Activated naive CD4-positive, alpha-beta T cell treated with anti-CD3 and anti-CD28 coated beads for 36 hours (primary cell): ENCODE measurements at regions not wholly inside any gene's neighbourhood (a gene's known extent, or its start where the extent isn't known, plus 50 kb on each side); places are given as distances from the start of the nearest gene placed in this dataset.

Experiments used
- CTCF ChIA-PET: fragments of 350-600 bp; sonication (Branson Sonifier 250); formaldehyde crosslinking; loops from one replicate; lab custom pipeline; 2021; ENCODE audit warnings: antibody characterized with exemption; lab: Charles Lee
- DNase-seq: peaks from one replicate; pipeline ENCODE4 v3.0.0-alpha.2; 2020
- H3K27ac Mint-ChIP-seq: one replicate; pipeline ENCODE4 v1.8.0; 2021; ENCODE audit warnings: mild to moderate bottlenecking, mixed read lengths
- H3K27me3 Mint-ChIP-seq: one replicate; pipeline ENCODE4 v1.8.0; 2021; ENCODE audit warnings: low read depth, mixed read lengths
- H3K36me3 Mint-ChIP-seq: one replicate; pipeline ENCODE4 v1.8.0; 2021; ENCODE audit warnings: low read depth, mixed read lengths
- H3K4me1 Mint-ChIP-seq: one replicate; pipeline ENCODE4 v1.8.0; 2021; ENCODE audit warnings: low read depth, mixed read lengths
- H3K4me3 Mint-ChIP-seq: one replicate; pipeline ENCODE4 v1.8.0; 2021; ENCODE audit warnings: mild to moderate bottlenecking, moderate library complexity, mixed read lengths
- H3K9me3 Mint-ChIP-seq: one replicate; pipeline ENCODE4 v1.8.0; 2021; ENCODE audit warnings: mixed read lengths
- intact Hi-C: fragments of 100-400 bp; cut with micrococcal nuclease; formaldehyde crosslinking; loops from one replicate; pipeline ENCODE4 v1.15.1; 2023

- DNase-seq = no peak
- intact Hi-C loops = no loop called here
- CTCF ChIA-PET = no interaction called here
- Mint-ChIP-seq H3K4me1 (peaks cover 16% of the 10 kb centered on the region), H3K36me3 (no peaks in the 10 kb centered on the region), H3K27ac (no peak overlapping the region), H3K4me3 (no peak overlapping the region), H3K27me3 (peaks cover 5% of the 10 kb centered on the region), H3K9me3 (no peaks in the 10 kb centered on the region)
These were observed 131.0 kb downstream of the MRM1 start for GRCh38 chr17:36732351-36732750.

GRCh38 chr17:36736201-36737156 is 135.1 kb downstream of the MRM1 start:
- no peaks in the 10 kb centered on the region for H3K36me3 Mint-ChIP-seq
- intact Hi-C loops = no loop called here
- no peak for DNase-seq
- no peak overlapping the region for H3K4me3 Mint-ChIP-seq
- peaks cover 5% of the 10 kb centered on the region for H3K27me3 Mint-ChIP-seq
- no peaks in the 10 kb centered on the region for H3K4me1 Mint-ChIP-seq
- no peak overlapping the region for H3K27ac Mint-ChIP-seq
- H3K9me3 Mint-ChIP-seq = no peaks in the 10 kb centered on the region
- CTCF ChIA-PET = no interaction called here

- no peak for DNase-seq
- Mint-ChIP-seq H3K36me3 (no peaks in the 10 kb centered on the region), H3K4me1 (no peaks in the 10 kb centered on the region), H3K4me3 (no peak overlapping the region), H3K27me3 (peaks cover 5% of the 10 kb centered on the region), H3K27ac (no peak overlapping the region), H3K9me3 (no peaks in the 10 kb centered on the region)
- CTCF ChIA-PET = no interaction called here
- intact Hi-C loops = no loop called here
These were observed 137.8 kb downstream of the MRM1 start for GRCh38 chr17:36739208-36739607.

- peaks cover 2% of the 10 kb centered on the region for H3K27me3 Mint-ChIP-seq
- CTCF ChIA-PET = no interaction called here
These were observed 138.8 kb downstream of the MRM1 start for GRCh38 chr17:36740157-36740556.

GRCh38 chr17:36741019-36741902 is 139.9 kb downstream of the MRM1 start:
- Mint-ChIP-seq H3K27me3 (no peaks in the 10 kb centered on the region), H3K9me3 (no peaks in the 10 kb centered on the region), H3K4me3 (no peak overlapping the region), H3K27ac (no peak overlapping the region), H3K36me3 (no peaks in the 10 kb centered on the region), H3K4me1 (no peaks in the 10 kb centered on the region)
- no peak for DNase-seq
- intact Hi-C loops = no loop called here
- CTCF ChIA-PET = no interaction called here

More at GRCh38 chr17:36740157-36740556, 138.8 kb downstream of the MRM1 start:
- no peak overlapping the region for H3K27ac Mint-ChIP-seq
- no peaks in the 10 kb centered on the region for H3K9me3 Mint-ChIP-seq
- H3K4me1 Mint-ChIP-seq = no peaks in the 10 kb centered on the region
- H3K36me3 Mint-ChIP-seq = no peaks in the 10 kb centered on the region
- intact Hi-C loops = no loop called here
- H3K4me3 Mint-ChIP-seq = no peak overlapping the region
- DNase-seq = no peak

- no peak overlapping the region for H3K4me3 Mint-ChIP-seq
- no peaks in the 10 kb centered on the region for H3K9me3 Mint-ChIP-seq
- H3K4me1 Mint-ChIP-seq = no peaks in the 10 kb centered on the region
- H3K36me3 Mint-ChIP-seq = no peaks in the 10 kb centered on the region
- intact Hi-C loops = no loop called here
- no peaks in the 10 kb centered on the region for H3K27me3 Mint-ChIP-seq
- CTCF ChIA-PET = interaction anchor here (0.6 kb wide), 2 partner anchors 30 to 230 kb away, joined by 3 to 4 read pairs; no protein-coding TSS in a partner anchor
- DNase-seq = no peak
- H3K27ac Mint-ChIP-seq = no peak overlapping the region
These were observed 141.1 kb downstream of the MRM1 start for GRCh38 chr17:36742267-36743000.

- Mint-ChIP-seq H3K27ac (no peak overlapping the region), H3K4me1 (no peaks in the 10 kb centered on the region), H3K4me3 (no peak overlapping the region), H3K9me3 (no peaks in the 10 kb centered on the region), H3K27me3 (no peaks in the 10 kb centered on the region), H3K36me3 (no peaks in the 10 kb centered on the region)
- CTCF ChIA-PET = interaction anchor here (0.6 kb wide), 2 partner anchors 29 to 229 kb away, joined by 3 to 4 read pairs; no protein-coding TSS in a partner anchor
- intact Hi-C loops = no loop called here
- no peak for DNase-seq
These were observed 141.7 kb downstream of the MRM1 start for GRCh38 chr17:36743130-36743529.

- intact Hi-C loops = no loop called here
- no peaks in the 10 kb centered on the region for H3K4me1 Mint-ChIP-seq
- CTCF ChIA-PET = no interaction called here
- DNase-seq = no peak
- H3K4me3 Mint-ChIP-seq = no peak overlapping the region
- H3K27ac Mint-ChIP-seq = no peak overlapping the region
- no peaks in the 10 kb centered on the region for H3K36me3 Mint-ChIP-seq
- H3K9me3 Mint-ChIP-seq = no peaks in the 10 kb centered on the region
- no peaks in the 10 kb centered on the region for H3K27me3 Mint-ChIP-seq
These were observed 145.1 kb downstream of the MRM1 start for GRCh38 chr17:36746381-36747053.

- Mint-ChIP-seq H3K4me3 (no peak overlapping the region), H3K36me3 (no peaks in the 10 kb centered on the region), H3K4me1 (no peaks in the 10 kb centered on the region), H3K27ac (no peak overlapping the region), H3K9me3 (no peaks in the 10 kb centered on the region), H3K27me3 (no peaks in the 10 kb centered on the region)
- CTCF ChIA-PET = no interaction called here
- intact Hi-C loops = no loop called here
- DNase-seq = no peak
These were observed 146.5 kb downstream of the MRM1 start for GRCh38 chr17:36747861-36748260.

- Mint-ChIP-seq H3K9me3 (no peaks in the 10 kb centered on the region), H3K4me3 (no peak overlapping the region), H3K27ac (no peak overlapping the region), H3K27me3 (no peaks in the 10 kb centered on the region), H3K4me1 (no peaks in the 10 kb centered on the region), H3K36me3 (no peaks in the 10 kb centered on the region)
- CTCF ChIA-PET = no interaction called here
- DNase-seq = no peak
- intact Hi-C loops = no loop called here
These were observed 146.9 kb downstream of the MRM1 start for GRCh38 chr17:36748272-36748671.

- Mint-ChIP-seq H3K27me3 (no peaks in the 10 kb centered on the region), H3K4me1 (no peaks in the 10 kb centered on the region), H3K36me3 (no peaks in the 10 kb centered on the region), H3K4me3 (no peak overlapping the region), H3K27ac (no peak overlapping the region), H3K9me3 (no peaks in the 10 kb centered on the region)
- intact Hi-C loops = no loop called here
- CTCF ChIA-PET = no interaction called here
- no peak for DNase-seq
These were observed 148.1 kb downstream of the MRM1 start for GRCh38 chr17:36749493-36749892.
